Panc1 (cell line): ENCODE measurements at regions not wholly inside any gene's neighbourhood (a gene's known extent, or its start where the extent isn't known, plus 50 kb on each side); places are given as distances from the start of the nearest gene placed in this dataset.

Source experiments
- CTCF ChIP-seq: fragments of 450-650 bp; IDR thresholded peaks from 2 replicates; pipeline ENCODE4 v1.5.1; 2017; ENCODE audit warnings: mild to moderate bottlenecking
- POLR2AphosphoS5 ChIP-seq: IDR thresholded peaks from 2 replicates; pipeline ENCODE4 v1.6.1; 2012; ENCODE audit warnings: mild to moderate bottlenecking, low read depth, low read length, moderate library complexity
- REST ChIP-seq, 2 experiments: IDR thresholded peaks; 2 replicates each; pipeline ENCODE4 v1.6.1; 2011 to 2012; ENCODE audit warnings: low read depth in 2 of 2, control low read depth in 1 of 2, low read length in 1 of 2, mild to moderate bottlenecking in 1 of 2, moderate library complexity in 1 of 2; ENCODE audit not compliant: insufficient read depth in 1 of 2
- TCF7L2 ChIP-seq: IDR thresholded peaks from 2 replicates; pipeline ENCODE4 v1.6.1; 2011; ENCODE audit warnings: mild to moderate bottlenecking, low read depth, low read length, inconsistent platforms

DNA sequence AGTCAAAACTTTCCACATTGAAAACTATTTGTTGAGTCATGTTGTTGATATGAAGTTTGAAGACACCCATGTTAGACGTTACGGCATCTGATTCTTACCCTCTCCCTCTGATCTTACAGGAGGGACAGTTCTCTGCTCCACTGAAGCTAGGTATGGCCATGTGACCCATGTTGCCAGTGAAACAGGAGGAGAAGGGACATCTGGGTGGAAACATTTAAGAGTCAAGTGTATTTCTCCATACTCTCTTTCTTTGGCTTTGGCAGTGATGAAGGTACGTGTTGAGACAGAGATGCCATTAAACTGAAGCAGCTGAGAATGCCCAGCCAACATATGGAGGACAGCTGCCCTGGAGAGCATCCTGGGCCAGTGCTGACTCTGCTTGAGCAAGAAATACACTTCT is 198.4 kb upstream of the PTGFR start:
- TF ChIP-seq CTCF (no peak), REST (IDR thresholded peaks at IDR 0.05; ENCODE audit: insufficient read depth in 1 of 2, low read depth in 2 of 2, low read length in 1 of 2) (no peak), POLR2AphosphoS5 (no peak), TCF7L2 (no peak)
